Amniotic epithelial cell (primary cell): ENCODE measurements at regions not wholly inside any gene's neighbourhood (a gene's known extent, or its start where the extent isn't known, plus 50 kb on each side); places are given as distances from the start of the nearest gene placed in this dataset.
"Not testable (repeated sequence)": the region's sequence is repeated elsewhere in the genome, so short reads cannot be mapped to it uniquely, and the experiment has no call there.

Experiments used
- DNase-seq: peaks from one replicate; pipeline ENCODE4 v3.0.0-alpha.2; 2010; ENCODE audit warnings: low read depth

- DNase-seq, result no peak
Observed at GRCh38 chr6:22349051-22349450, 52.2 kb upstream of the PRL start.

- no peak for DNase-seq
Observed at GRCh38 chr6:22349528-22349927, 52.7 kb upstream of the PRL start.

- no peak for DNase-seq
Observed at GRCh38 chr6:22350109-22350508, 53.3 kb upstream of the PRL start.

GRCh38 chr6:22353101-22353500 lies 56.3 kb upstream of the PRL start:
- DNase-seq, result peak; percentile 96

- no peak for DNase-seq
Observed at GRCh38 chr6:22356362-22356940, 59.6 kb upstream of the PRL start.

GRCh38 chr6:22357724-22358189 lies 60.9 kb upstream of the PRL start:
- DNase-seq, result no peak

- no peak for DNase-seq
Observed at GRCh38 chr6:22361576-22361975, 64.7 kb upstream of the PRL start.

- DNase-seq, result no peak
Observed at GRCh38 chr6:22362361-22362760, 65.5 kb upstream of the PRL start.

GRCh38 chr6:22363166-22363713 lies 66.4 kb upstream of the PRL start:
- DNase-seq, result no peak

GRCh38 chr6:22363714-22364239 lies 66.9 kb upstream of the PRL start:
- DNase-seq, result no peak

- DNase-seq, result no peak
Observed at GRCh38 chr6:22364306-22364705, 67.5 kb upstream of the PRL start.

GRCh38 chr6:22366214-22366613 lies 69.4 kb upstream of the PRL start:
- DNase-seq, result peak; percentile 92

- DNase-seq, result no peak
Observed at GRCh38 chr6:22367346-22367745, 70.5 kb upstream of the PRL start.

- no peak for DNase-seq
Observed at GRCh38 chr6:22368794-22369193, 72.0 kb upstream of the PRL start.

GRCh38 chr6:22372922-22373321 lies 76.1 kb upstream of the PRL start:
- DNase-seq, result no peak

- DNase-seq, result not testable (repeated sequence)
Observed at GRCh38 chr6:22374950-22375349, 78.1 kb upstream of the PRL start.

GRCh38 chr6:22376293-22376692 lies 79.5 kb upstream of the PRL start:
- DNase-seq, result not testable (repeated sequence)

GRCh38 chr6:22378536-22378935 lies 81.7 kb upstream of the PRL start:
- DNase-seq, result not testable (repeated sequence)

- no peak for DNase-seq
Observed at GRCh38 chr6:22380236-22380635, 83.4 kb upstream of the PRL start.

- peak; percentile 19 for DNase-seq
Observed at GRCh38 chr6:22381845-22382544, 85.2 kb upstream of the PRL start.

GRCh38 chr6:22383016-22383415 lies 86.2 kb upstream of the PRL start:
- DNase-seq, result no peak

GRCh38 chr6:22392711-22393110 lies 95.9 kb upstream of the PRL start:
- peak; percentile 21 for DNase-seq

- no peak for DNase-seq
Observed at GRCh38 chr6:22394691-22395090, 97.9 kb upstream of the PRL start.
